COLO829 (cell line): ENCODE measurements at regions not wholly inside any gene's neighbourhood (a gene's known extent, or its start where the extent isn't known, plus 50 kb on each side); places are given as distances from the start of the nearest gene placed in this dataset.
A peak's percentile ranks its signal among the peaks of the same experiment; 100 is the strongest.

Experiments used
- DNase-seq: peaks from one replicate; pipeline ENCODE4 v3.0.0; 2012; ENCODE audit warnings: low spot score

DNA sequence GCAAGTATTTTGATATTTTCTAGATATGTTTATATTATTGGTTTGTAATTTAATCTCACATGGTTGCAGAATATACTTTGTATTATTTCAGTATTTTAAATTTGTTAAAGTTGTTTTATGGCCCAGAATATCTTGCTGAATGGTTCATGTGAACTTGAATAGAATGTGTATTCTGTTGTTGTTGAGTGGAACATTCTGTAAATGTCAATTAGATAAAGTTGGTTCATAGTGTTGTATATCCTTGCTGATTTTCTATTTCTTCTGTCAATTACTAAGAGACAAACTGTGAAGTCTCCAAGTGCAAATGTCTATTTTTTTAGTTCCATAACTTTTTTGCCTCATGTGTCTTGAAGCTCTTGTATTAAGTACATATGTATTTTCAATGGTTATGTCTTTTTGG, 411.7 kb downstream of the NPIPA7 start:
- DNase-seq, result no peak

DNA sequence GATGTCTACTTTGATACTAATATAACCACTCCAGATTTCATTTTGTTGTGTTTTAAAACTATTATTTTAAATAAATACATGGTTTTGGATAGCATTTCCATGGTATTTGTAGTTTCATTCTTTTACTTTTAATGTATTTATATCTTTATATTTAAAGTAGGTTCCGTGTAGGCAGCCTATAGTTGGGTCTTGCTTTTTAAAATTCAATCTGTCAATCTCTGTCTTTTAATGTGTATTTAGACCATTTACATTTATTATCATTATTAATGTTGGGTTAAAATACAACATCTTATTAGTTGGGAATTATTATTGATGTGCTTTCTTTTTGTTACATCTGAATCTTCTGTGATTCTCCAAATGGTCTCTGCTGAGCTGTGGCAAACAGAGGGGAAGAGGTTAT, 412.1 kb downstream of the NPIPA7 start:
- no peak for DNase-seq

DNA sequence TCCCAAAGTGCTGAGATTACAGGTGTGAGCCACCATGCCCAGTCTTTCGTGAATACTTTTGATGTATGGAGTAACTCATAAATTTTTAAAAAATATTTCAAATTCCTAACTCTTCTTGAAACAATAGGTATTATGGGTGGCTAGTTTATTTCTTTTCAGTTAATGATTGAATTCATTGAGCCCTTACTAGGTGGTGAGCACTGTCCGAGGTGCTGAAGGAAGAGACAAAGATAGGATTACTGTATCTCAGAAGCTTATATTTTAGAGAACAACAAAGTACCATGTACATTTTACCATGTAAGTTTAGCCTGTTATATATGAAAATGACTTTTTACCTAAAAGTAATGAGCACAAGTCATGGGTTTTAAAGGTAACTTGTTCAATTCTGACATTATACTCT, 418.3 kb downstream of the NPIPA7 start:
- no peak for DNase-seq

DNA sequence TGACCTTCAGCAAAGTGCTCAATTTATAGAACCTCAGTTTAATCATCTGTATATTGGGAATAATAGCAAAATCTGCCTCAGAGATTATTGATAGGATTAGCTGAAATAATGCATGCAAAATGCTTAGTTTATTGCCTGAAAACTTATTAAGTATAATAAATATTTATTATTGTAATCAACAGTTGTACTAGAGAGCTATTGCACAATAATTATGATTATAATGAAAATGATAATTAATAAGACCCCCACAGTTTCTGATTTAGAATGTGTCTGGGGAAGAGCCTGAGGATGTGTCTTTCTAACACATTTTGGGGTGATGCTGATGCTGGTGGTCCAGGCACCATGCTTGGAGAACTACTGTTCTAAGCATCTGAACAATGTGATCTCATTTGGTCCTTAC, 419.6 kb downstream of the NPIPA7 start:
- DNase-seq, result no peak

DNA sequence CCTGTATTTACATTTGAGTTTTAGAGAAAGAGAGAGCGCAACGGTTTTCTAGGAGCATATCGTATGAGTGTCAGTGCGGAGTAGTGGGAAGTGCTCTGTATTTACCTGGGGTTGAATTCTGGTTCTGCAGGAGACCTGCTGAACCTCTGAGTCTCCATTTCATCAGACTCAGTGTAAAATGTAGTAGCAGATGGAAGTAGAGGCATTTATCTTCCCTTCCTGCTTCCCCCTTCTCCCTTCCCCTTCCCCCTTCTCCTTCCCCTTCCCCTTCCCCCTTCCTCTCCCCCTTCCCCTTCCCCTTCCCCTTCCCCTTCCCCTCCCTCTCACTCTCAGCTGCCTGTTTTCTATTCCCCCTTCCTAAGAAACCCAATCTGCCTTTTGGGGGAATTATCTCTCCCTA, 426.9 kb downstream of the NPIPA7 start:
- DNase-seq, result no peak

DNA sequence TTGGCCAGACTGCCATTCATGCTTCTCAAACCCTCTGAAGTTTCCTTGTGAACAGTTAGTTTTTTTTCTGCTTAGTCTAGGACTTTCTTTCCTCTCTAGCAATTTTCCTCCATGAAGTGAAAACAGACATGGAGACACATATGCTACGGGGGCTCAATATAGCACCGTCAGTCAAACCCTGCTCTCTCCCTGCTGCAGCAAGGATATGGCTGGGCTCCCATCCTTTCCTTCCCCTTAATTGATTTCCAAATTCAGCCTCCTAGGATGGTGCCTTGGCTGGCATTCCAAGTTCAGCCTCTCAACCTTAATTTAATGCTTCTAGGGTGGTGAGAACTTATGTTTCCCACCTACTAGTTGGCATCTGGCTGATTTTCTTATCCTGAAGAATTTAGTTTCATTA, 436.7 kb downstream of the NPIPA7 start:
- no peak for DNase-seq

DNA sequence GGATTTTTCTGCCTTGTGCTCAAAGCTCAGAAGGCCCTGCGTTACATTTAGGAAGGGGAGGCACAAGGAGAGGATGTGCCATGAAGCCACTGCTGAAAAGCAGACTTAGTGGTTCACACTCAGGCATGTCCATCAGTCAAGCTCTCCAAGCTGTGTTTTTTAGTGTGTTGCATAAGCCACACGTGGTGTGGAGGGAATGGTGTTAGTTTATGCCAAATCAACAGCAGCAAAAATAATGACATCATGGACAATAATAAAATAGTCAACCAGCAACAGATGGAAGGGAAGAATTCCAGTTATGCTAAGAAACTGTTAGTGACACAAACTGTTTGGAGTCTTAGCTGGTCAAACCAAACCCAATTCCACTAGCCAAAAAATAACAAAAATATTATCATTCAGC, 438.3 kb downstream of the NPIPA7 start:
- DNase-seq, result no peak

DNA sequence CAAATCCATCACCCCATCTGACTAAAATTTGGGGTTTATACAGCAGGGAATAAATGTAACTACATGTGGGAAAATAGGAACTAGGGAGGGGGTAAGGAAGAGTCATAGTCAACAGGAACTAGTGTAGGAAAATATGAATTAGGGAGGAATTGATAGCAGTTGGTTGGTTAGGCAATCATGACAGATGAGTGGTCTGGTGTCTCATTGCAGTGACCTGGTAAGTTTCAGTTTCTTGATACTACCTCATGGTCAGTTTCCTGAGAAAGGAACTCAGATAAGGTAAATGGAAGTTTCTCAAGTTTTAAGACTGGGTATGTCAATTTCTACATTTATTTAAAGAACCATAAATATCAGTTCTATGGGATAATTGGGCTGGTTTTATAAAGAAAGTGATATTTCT, 442.3 kb downstream of the NPIPA7 start:
- DNase-seq, result no peak

DNA sequence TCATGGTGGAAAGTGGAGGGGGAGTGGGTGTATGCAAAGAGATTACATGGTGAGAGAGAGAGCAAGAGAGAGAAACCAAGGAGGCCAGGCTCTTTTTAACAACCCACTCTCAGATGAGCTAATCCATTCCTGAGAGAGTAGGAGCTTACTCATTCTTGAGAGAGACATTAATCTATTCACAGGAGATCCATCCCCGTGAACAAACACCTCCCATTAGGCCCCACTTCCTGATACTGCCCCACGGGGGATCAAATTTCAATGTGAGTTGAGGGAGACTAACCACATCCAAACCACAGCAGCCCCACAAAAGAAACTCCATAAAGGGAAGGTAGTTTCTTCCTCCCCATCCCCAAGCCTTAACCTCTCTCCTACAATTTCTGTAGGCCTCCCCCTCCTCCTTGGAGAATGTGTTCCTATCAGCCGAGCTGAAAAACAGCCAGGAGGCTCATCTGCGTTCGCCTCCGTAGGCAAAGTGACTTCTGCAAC, 450.0 kb downstream of the NPIPA7 start:
- DNase-seq, result no peak

DNA sequence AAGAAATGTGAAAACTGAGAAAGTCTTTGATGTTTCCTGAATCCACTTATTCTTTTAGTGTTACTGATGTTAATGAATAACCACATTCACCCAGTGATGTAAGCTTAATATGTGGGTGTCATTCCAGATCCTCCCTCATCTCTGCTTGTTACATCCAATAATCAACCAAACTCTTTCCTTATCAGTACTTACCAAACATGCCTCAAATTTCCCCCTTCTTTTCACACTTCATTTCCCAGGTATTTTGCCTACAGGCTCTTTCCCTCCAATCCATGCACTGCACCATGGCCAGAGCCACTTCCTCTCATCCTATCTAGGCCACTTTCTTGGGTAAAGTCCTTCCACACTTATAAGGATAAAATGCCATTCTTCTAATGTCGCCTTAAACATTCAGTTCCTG, 451.5 kb downstream of the NPIPA7 start:
- DNase-seq, result no peak

DNA sequence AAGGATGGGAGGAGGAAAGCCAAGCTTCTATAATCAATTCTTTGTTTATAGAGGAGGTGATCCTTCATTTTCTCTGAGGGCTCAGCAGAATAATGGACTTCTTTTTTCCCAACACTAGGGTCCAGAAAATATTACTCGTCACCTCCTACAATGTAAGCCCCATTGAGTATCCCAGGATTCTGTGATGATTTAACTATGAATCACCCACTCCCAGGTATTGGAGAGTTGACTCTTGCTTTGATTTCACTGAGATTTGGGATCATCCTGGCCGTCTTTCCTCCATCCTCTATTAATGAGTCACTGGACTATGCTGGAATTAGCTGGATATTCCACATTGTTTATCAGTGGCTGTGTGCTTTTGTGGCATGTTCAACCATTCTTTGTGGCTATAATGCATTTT, 452.0 kb downstream of the NPIPA7 start:
- peak; percentile 26 for DNase-seq

DNA sequence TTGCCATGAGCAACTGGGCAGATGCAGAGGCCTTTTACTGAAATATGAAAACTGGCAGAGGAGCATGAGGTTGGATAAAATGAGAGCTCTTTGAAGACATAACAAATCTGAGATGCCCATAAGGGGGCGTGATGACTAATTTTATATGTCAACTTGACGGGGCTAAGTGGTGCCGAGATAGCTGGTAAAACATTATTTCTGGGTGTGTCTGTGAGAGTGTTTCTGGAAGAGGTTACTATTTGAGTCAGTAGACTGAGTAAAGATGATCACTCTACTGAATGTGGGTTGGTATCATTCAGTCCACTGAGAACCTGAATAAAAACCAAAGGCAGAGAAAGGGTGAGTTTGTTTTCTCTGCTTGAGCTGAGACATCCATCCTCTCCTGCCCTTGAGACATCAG, 454.2 kb downstream of the NPIPA7 start:
- no peak for DNase-seq

DNA sequence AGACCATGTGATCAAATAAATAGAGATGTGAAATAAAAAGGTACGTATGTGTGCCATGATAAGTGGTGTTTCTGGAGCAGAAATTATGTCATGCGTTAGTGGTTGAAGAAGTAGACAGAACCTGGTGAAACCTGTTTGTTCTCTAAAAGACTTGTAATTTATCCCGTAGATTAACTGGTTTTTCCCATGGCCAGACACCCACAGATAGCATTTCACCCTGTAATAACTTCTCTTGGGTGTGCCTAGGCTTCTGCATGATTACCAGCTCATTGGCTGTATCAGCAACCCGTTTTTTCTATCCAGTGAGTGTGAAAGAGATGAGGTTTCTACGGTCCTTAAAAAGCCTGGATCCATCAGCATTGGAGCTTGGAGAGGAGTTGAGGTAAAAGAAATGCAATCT, 471.3 kb downstream of the NPIPA7 start:
- no peak for DNase-seq

DNA sequence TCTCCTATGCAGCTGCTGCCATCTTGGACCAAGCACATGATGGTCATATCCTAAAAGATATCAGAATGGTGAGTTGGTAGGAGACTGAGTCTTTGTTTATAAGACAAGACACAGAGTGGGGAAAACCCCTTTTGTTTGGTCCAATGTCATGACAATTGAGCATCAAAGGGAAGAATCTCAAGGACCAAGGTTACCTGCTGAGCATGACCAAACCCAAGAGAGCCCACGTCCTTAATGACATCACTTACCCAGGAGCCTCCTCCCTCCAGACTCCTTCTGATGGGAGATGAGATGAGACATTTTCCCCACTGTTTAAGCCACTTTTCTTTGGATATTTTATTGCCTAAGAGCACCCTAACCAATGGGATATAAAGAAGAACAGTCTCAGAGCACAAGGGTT, 478.1 kb downstream of the NPIPA7 start:
- DNase-seq, result no peak

DNA sequence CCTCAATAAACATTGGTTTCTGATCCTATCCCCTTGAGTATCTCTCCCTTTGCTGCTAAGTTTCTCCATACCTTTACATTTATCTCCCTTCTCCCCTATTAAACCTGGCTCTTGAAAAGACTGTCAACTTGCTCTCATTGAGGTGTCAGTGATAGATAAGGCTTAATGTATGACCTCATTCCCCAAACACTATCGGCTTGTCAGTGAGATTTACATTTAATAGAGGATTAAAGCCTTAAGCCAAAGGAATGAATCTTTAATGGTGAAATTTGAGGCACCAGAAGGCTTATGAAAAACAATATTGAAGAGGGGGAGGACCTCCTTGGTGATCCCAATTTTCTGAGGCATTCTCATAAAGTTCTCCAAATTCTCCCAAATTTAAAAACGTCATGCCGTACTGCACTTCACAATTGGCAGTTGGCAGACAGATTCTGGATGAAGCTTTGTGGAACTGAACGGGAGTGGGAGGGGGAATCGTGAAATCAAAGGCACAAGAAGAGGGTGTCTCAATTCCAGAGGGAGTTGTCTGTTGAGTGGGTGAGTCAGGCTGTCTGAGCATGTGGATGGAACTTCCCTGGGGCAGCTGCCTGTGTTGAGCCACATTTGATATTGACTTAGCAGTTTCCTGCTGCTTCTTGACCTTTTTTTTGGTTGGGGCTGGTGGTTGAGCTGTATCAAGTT, 478.8 kb downstream of the NPIPA7 start:
- peak; percentile 81 for DNase-seq

DNA sequence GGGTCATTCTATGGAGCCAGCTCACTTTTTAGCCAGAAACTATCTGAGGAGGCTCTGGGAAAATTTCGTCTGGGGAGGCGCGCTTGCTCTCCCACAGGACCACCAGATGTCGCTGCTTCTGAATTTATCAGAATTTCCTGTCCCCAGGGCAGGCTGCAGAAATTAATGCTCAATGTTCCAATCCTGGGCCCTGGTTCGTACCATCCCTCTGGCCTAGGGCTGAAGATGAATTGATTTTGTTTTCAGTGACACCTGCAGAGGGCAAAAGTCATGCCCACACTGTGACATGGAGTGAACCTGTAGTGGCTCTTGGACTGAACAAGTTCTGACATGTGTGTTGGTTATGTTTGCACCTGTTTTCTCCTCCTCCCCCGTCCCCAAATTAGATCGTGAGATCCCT, 482.6 kb downstream of the NPIPA7 start:
- peak; percentile 52 for DNase-seq

DNA sequence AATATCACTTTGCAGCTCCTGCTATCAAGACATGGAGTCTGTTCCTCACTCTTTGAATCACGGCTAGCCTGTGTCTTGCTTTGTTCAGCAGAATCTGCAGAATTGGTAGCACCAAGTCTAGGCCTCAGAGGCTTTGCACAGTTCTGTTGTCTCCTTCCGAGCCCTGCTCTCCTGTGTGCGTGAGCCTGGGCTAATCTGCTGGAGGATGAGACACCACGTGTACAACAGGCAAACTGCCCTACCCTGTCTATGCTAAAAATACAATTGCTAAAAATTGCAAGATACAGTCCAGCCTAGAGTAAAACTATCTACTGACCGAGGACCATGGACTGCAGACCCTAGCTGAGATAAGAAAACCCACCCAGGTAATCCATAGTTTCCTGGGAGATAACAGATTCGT, 484.7 kb downstream of the NPIPA7 start:
- DNase-seq, result no peak

DNA sequence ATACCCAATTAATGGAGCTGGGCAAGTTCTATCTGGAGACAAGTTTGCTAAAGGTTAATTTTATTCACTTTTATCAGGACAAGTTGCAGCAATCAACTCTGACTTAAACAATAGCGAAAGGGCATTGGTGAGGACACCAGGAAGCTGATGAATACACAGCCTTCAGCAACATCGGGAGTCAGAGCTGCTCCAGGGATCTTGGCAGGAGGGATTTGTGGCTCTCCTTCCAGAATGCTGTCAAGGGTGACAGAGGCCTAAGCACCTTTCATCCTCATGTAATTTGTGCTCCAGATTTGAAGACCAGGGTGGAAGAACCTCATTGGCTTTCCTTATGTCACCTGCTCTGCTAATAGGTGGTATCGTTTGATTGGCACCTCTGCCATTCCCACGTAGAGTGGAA, 485.6 kb downstream of the NPIPA7 start:
- DNase-seq, result no peak

DNA sequence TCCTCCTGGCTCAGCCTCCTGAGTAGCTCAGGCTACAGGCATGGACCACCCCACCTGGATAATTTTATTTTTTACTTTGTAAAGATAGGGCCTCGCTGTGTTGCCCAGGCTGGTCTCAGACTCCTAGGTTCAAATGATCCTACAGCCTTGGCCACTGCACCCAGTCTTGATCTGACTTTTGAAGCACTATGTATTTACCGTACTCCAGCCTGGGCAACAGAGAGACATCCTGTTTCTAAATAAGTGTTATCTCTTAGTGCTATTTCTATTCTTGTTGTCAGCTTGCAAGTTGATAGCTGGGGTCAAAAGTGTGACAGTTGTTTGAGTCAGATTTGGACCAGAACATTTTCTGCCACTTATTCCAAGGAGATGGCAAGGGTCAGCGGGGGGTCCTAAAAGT, 486.4 kb downstream of the NPIPA7 start:
- no peak for DNase-seq

DNA sequence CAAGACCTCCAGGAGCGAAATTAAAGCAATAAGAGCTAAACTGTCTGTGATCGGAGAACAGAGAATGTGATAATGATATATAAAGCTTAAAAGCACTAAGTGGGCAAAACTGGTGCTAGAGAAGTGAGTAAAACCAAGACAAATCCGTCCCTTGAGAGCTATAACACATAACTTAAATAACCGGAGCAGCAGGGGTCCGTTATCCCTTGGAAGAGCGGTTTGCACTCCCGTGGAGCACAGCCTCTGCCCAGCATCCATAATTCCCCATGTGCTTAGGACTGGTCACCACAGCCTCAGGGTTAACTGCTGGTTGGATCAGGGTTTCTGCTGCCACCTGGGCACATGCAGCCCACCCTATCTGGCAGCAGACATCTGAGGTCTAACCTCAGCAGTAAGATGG, 489.0 kb downstream of the NPIPA7 start:
- DNase-seq, result no peak

DNA sequence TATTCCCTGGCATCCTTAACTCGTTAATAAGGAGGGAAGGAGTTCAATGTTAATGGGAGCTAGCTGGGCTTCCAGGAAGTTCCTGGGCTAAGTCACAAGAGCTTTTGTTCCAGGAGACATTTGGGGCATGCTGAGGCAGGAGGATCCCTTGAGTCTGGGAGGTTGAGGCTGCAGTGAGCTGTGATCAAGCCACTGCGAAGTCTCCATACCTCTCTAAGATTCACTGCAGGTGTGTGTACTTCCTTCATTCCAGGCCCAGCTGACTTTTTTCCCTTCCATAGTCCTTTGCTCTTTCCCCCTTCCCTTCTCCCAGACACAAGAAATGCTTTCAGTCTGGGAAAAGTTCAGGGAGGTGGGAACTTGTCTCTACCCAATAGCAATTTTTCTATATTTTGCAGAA, 489.8 kb downstream of the NPIPA7 start:
- no peak for DNase-seq

DNA sequence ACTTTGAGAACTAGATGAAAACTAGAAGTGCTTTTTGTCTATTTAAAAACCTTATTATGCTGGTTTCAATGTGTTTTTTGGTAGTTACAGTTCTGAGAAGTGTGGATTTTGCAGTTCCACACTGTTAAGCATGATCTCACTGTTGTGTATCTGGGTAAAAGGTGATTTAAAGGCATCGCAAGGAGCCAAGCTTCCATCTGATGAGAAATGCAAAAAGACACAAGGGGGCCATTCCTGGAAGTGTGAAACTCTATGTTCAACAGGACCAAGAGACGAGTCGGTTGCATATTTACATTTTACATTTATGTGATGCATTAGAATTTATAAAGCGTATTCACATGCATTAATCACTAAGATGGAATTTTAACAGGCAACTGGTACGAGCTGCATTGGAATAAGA, 490.8 kb downstream of the NPIPA7 start:
- no peak for DNase-seq

DNA sequence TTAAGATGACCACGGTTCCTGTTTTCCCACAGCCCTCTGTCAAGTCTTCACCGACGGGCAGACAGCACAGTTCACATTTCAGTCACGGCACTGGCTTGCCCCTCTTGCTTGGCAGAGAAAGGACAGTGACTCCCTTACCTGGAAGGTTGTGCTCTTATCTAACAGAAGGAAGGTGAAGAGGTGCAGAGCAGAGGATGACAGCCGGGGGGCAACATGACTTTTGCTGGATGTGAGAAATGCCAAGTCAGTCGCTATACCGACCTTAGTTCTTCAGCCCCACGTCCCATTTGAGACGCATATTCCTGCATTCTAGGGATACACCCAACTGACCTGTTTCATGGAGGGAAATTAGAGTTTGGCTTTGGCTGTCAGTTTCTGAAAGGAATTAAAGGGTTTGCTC, 492.3 kb downstream of the NPIPA7 start:
- no peak for DNase-seq

DNA sequence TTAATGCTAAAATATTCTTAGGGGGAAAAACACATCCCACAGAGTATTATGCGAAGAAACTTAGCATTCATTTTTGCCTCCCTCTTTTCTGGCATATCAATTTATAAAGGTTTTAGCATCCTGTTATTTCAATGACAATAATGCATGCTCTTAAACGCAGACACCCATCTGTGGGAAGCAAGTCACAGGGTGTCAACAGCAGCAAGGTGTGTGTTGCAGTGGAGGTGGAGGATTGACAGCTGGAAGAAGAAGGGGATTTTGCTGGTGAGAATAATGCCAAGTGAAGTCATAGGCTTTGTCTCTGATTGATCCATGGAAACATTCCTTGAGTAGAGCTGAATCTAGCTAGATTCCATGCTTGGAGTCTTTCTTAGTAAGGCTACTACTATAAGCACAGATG, 498.1 kb downstream of the NPIPA7 start:
- DNase-seq, result no peak
